Left lung (tissue), 4 donors: ENCODE measurements at regions not wholly inside any gene's neighbourhood (a gene's known extent, or its start where the extent isn't known, plus 50 kb on each side); places are given as distances from the start of the nearest gene placed in this dataset.

Source experiments
- ATAC-seq: fragments of 200-7000 bp; cut with Tn5 transposase; one replicate; pipeline ENCODE4 v1.9.1; 2020; ENCODE audit warnings: moderate library complexity
- DNase-seq, 4 donors: peaks; one replicate each; pipeline ENCODE4 v3.0.0-alpha.2; 2013 to 2020
- H3K27ac ChIP-seq, 2 donors: fragments of 200-600 bp; sonication (generic) in 1 of 2; one replicate each; pipeline versions ENCODE4 v1.5.0 to v1.8.0; 2020 to 2021
- H3K27me3 ChIP-seq, 2 donors: fragments of 200-600 bp; sonication (generic) in 1 of 2; one replicate each; pipeline versions ENCODE4 v1.5.0 to v1.8.0; 2020 to 2021
- H3K36me3 ChIP-seq, 2 donors: fragments of 200-600 bp; sonication (generic) in 1 of 2; one replicate each; pipeline versions ENCODE4 v1.5.0 to v1.8.0; 2020 to 2021
- H3K4me1 ChIP-seq, 2 donors: fragments of 200-600 bp; one replicate each; pipeline ENCODE4 v1.8.0; 2021
- H3K4me3 ChIP-seq, 2 donors: fragments of 200-600 bp; sonication (generic) in 1 of 2; one replicate each; pipeline versions ENCODE4 v1.5.0 to v1.8.0; 2020 to 2021; ENCODE audit warnings: mild to moderate bottlenecking in 1 of 2
- H3K9me3 ChIP-seq, 2 donors: fragments of 200-600 bp; sonication (generic) in 1 of 2; one replicate each; pipeline versions ENCODE4 v1.5.0 to v1.8.0; 2020 to 2021
- intact Hi-C, 2 donors: fragments of 100-400 bp; cut with DNase I; formaldehyde crosslinking; loops; one replicate each; pipeline versions ENCODE4 v1.11.2 to v1.14.2; 2022
- TF ChIP-seq, protein P1 (sequence below), 2 donors: fragments of 200-600 bp; sonication (generic) in 1 of 2; IDR thresholded peaks; one replicate each; pipeline versions ENCODE4 v1.5.0 to v1.8.0; 2021; ENCODE audit warnings: antibody characterized with exemption in 2 of 2
- donor health status: DM: no; HTN: yes; CAD: no.
- donor health status: DM: no; HTN: no; CAD: no.

DNA sequence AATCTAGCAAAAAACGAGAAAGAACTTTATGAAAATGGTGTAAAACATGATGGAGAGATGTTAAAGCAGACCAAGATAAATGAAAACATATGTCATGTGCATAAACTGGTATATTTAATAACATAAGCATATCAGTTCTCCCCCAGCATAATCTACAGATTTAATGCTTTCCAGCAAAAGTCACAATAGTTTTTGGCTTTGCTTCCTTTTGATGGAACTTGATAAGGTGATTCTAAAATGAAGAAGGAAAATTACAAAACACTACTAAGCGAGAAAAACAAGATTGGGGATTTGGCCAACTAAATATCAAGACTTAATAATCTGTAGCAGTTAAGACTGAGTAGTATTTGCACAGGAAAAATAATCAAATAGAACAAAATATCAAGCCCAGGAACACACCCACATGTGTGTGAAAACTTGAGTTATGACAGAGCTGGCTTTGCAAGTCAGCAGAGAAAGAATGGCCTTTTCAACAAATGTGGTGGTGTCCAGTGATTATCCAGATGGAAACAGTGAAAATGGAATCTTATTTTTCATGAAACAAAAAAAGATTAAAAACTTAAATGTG, 83.7 kb upstream of the L3MBTL4 start:
- H3K4me3 ChIP-seq: no peak overlapping the region
- no peak for DNase-seq
- no peak for ATAC-seq
- no peaks in the 10 kb centered on the region for H3K36me3 ChIP-seq
- H3K9me3 ChIP-seq: no peaks in the 10 kb centered on the region
- no peaks in the 10 kb centered on the region for H3K4me1 ChIP-seq
- no peaks in the 10 kb centered on the region for H3K27me3 ChIP-seq
- intact Hi-C loops: no loop called here
- no peak overlapping the region for H3K27ac ChIP-seq
- TF ChIP-seq, protein P1, sequence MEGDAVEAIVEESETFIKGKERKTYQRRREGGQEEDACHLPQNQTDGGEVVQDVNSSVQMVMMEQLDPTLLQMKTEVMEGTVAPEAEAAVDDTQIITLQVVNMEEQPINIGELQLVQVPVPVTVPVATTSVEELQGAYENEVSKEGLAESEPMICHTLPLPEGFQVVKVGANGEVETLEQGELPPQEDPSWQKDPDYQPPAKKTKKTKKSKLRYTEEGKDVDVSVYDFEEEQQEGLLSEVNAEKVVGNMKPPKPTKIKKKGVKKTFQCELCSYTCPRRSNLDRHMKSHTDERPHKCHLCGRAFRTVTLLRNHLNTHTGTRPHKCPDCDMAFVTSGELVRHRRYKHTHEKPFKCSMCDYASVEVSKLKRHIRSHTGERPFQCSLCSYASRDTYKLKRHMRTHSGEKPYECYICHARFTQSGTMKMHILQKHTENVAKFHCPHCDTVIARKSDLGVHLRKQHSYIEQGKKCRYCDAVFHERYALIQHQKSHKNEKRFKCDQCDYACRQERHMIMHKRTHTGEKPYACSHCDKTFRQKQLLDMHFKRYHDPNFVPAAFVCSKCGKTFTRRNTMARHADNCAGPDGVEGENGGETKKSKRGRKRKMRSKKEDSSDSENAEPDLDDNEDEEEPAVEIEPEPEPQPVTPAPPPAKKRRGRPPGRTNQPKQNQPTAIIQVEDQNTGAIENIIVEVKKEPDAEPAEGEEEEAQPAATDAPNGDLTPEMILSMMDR (IDR thresholded peaks at IDR 0.05): no peak

DNA sequence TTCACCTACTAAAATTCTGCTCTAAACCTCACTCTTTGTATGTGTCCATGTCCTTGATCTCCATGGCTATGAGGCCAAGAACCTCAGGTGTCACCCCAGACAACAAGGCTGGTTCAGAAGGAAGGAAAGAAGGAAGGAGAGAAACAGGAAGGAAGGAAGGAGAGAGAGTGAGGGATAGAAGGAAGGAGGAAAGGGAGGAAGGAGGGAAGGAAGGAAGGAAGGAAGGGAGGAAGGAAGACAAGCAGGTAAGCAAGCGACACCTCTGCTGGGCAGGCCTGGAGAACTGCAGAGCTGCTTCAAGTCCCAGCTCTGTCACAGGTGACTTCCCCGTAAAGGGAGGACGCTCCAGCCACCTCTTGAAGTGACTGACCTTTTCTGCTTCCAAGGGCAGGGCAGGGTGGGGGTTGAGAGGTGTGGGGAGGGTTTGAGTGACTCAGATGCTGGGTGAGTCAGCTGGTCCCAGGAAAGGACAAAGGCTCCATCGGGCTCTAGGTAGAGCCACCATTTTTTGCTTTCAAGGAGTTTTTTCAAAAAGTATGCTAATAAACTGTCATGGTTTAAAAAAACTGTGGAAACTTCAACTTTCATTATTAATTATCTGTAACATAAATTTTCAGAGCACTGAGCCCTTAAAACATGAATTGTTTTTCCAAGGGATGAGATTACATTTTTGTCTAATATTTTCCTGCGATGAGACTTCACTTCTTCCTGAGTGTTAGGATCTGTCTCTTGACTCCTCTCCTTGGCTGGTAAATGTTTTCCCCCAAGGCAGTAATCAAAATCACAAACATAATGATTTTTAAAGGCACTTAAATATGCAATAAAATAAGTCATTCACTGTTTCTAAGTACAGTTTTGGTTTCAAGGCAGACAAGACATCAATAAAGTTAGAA, 90.1 kb upstream of the L3MBTL4 start:
- no peaks in the 10 kb centered on the region for H3K36me3 ChIP-seq
- H3K4me1 ChIP-seq: no peaks in the 10 kb centered on the region
- intact Hi-C loops: no loop called here
- TF ChIP-seq, protein P1 (IDR thresholded peaks at IDR 0.05): no peak
- no peaks in the 10 kb centered on the region for H3K9me3 ChIP-seq
- H3K27ac ChIP-seq: no peak overlapping the region
- DNase-seq (no peak), ATAC-seq (no peak)
- H3K4me3 ChIP-seq: no peak overlapping the region
- no peaks in the 10 kb centered on the region for H3K27me3 ChIP-seq

DNA sequence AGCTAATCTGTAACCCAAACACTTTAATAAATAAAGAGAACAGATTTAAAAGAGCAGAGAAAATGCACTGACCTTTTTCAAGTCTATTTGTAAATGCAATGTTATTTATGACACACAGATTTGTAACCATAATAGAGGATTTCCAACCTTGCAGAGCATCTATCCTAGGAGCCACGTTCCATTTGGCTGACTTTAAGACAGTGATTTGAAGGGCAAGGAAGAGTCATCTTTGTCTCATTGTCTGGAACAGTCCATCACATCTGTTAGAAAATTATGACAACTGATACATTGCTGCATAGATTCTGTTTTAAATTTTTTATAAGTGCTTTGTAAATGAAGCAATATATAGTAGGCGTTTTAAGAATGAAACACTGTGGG, 90.8 kb upstream of the L3MBTL4 start:
- Histone ChIP-seq H3K36me3 (no peaks in the 10 kb centered on the region), H3K9me3 (no peaks in the 10 kb centered on the region), H3K4me1 (no peaks in the 10 kb centered on the region), H3K27ac (no peak overlapping the region), H3K4me3 (no peak overlapping the region), H3K27me3 (no peaks in the 10 kb centered on the region)
- DNase-seq: no peak
- ATAC-seq: no peak
- intact Hi-C loops: no loop called here
- TF ChIP-seq, protein P1 (IDR thresholded peaks at IDR 0.05): no peak

DNA sequence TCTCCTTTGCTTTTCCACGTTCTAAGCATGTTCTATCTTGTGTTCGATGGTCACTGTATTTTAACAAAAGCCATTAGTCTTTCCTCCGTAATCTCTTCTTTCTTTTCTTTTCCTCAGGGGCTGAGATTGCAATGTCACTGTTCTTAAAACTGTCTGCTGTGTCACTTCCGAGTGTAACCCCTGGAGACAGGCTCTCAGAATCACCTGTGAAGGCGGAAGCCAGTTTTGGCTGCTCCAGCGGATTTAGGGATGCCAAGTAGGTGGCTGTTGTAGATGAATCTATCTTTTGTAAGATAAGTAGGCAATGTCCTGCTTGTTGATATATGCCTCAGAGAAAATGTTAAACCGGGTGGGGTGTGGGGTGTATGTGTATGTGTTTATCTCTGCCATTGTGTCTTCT, 94.7 kb upstream of the L3MBTL4 start:
- intact Hi-C loops: no loop called here
- peaks cover 0 to under 1% of the 10 kb centered on the region in 2 donors for H3K9me3 ChIP-seq
- ATAC-seq (no peak), DNase-seq (no peak)
- H3K4me3 ChIP-seq: no peak overlapping the region
- H3K36me3 ChIP-seq: no peaks in the 10 kb centered on the region
- TF ChIP-seq, protein P1 (IDR thresholded peaks at IDR 0.05): no peak
- H3K27ac ChIP-seq: no peak overlapping the region
- peaks cover 0 to 7% of the 10 kb centered on the region in 2 donors for H3K27me3 ChIP-seq
- no peaks in the 10 kb centered on the region for H3K4me1 ChIP-seq

DNA sequence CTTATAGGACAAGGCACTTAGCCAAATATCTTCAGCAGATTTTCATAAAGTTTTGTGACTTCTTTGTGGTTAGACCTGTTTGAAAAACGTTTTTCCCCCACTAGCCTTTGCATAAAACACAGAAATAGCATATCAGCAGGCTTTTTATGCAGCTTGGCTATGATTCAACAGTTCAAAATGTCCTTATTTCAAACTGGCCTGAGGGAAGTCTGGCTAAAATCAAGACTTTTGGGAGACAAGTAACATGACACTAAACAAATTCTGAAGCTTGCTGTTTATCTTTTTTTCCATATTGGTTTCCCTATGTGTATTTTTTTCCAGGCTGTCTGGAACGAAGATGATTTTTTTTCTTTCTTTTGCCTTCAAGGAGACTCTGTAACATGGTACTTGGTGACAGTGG, 95.1 kb upstream of the L3MBTL4 start:
- Histone ChIP-seq H3K27ac (no peak overlapping the region), H3K36me3 (no peaks in the 10 kb centered on the region), H3K27me3 (peaks cover 0 to 7% of the 10 kb centered on the region in 2 donors), H3K9me3 (peaks cover 0 to 4% of the 10 kb centered on the region in 2 donors), H3K4me1 (no peaks in the 10 kb centered on the region), H3K4me3 (no peak overlapping the region)
- ATAC-seq (no peak), DNase-seq (peak in 2 of 4 donors; percentile 39 to 54)
- TF ChIP-seq, protein P1 (IDR thresholded peaks at IDR 0.05): no peak
- intact Hi-C loops: no loop called here
